ENCODE measurements at regions not wholly inside any gene's neighbourhood (a gene's known extent, or its start where the extent isn't known, plus 50 kb on each side); places are given as distances from the start of the nearest gene placed in this dataset.
"Not testable (repeated sequence)": the region's sequence is repeated elsewhere in the genome, so short reads cannot be mapped to it uniquely, and the experiment has no call there.

DNA sequence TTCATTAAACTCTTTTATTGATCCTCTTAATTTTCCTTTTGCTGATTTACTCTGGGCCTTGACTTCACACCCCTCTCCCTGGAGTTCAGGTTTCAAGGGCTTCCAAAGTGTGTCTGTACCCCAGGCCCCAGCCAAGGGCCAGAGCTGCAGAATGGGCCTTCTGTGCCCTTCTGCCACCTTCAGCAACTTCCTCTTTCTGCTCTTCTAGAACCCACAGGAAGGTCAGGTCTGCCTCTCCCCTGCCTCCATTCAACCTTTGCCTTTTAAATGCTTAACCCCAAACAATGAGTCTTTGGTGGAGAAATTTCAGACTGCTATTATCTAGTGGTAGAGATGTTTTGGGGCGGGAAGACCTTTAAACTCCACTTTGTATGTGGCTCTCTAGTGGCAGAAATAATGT is 63.1 kb downstream of the TSN start:
- no peak for DNase-seq

DNA sequence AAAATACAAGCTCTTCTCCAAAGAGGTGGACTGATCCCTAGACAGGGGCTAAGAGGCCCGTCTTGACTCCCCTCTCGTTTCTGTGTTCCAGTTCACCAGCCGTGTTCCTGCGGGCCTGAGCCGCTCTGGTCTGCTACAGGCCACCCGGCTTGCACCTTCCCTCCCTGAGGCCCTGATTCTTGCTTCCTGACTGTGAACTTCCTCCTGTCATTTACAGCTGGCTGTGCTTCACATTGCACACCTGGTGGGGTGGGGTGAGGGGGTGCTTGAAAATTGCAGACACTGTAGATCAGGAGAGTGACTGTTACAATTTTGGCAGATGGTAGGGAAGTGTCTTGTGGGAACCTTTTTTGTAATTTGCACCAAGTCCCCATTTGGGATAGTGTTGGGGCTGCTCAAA is 64.4 kb downstream of the TSN start:
- no peak for DNase-seq

DNA sequence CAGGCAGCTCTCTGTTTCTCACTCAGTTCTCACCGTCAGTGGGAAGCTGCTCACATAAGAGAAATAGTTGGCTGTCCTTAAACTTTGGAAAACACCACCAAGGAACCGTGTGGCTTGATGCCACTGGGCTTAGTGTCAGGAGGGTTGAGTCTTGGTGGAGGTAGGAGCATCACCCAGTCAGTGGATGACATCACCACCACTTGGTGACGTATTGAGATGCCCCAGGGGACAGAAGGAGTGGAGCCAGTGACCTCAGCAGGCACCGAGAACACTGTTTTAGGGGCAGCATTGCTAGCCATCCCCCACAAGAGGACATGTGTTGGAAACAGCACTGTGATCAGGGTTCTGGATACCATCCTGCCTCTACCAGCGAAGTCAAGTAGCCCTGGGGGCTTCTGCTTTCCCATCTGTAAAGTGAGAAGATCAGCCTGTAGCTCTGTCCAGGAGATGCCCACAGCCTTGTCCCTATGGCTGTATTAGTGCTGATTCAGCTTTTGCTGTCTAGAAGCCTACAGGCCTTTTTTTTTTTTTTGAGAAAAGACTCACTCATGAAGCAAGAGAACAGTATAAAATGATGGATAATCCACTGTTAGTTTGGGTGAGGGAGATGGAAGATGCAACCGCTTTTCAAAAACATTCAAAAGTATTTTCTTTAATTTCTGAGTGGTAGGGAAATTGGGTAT is 66.2 kb downstream of the TSN start:
- DNase-seq = no peak

DNA sequence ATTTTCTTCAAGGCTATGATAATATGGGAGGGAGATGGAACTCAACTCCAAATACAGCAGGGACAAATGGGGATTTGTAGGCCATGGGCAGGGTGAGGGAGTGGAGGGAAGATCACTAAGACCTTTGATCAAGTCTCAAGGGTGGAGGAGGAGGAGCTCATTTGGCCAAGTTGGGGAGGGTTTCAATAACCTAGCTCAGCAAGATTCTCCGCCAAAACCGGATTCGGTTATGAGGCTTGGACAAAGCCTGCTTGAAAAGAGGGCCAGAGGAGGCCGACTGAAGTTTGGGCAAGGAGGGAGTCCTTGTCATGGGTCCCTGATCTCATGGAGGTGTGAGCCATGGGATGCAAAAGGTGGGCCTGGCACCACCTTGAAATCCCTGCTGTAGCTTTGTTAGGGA is 68.8 kb downstream of the TSN start:
- DNase-seq = no peak

DNA sequence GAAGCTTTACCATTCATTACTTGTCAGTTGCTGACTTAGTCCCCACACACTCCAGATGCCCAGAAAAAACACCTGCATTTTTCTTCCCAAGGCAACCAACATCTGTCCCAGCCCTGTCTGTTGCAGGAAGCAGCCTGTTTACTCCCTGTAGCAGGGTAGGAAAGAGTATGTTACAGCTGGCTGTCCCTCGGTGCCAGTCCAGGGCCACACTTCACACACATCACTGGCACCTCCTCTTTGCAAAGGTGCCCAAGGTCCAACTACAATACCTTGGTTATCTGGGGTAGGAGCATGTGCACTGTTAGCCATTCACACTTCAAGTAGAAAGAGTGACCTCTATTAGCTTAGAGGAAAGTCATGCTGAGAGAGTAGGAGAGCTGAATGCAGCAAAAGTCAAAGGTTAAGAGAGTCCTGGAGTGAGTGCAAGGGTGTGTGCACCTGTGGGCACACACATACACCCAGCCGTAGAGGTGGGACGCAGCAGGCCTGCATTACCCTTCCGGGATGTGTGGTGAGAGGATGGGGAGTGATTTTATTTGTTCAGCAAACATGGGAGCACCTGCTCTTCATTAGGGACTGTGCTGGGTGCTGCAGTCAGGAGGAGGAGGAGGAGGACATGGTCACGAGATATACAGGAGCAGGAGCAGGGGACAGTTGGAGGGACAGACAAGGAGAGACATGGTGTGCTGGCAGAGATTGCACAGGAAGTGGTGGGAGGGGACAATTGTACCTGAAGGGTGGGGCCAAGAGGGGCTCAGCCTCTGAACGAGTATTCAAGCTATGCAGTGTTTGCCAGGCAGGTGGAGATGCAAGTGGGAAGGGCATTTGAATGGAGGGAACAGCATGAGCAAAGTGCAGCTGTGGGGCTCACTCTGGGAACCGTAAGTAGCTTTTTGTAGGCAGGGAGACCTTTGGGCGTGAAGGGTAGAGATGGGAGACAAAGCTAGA is 69.8 kb downstream of the TSN start:
- DNase-seq = no peak

DNA sequence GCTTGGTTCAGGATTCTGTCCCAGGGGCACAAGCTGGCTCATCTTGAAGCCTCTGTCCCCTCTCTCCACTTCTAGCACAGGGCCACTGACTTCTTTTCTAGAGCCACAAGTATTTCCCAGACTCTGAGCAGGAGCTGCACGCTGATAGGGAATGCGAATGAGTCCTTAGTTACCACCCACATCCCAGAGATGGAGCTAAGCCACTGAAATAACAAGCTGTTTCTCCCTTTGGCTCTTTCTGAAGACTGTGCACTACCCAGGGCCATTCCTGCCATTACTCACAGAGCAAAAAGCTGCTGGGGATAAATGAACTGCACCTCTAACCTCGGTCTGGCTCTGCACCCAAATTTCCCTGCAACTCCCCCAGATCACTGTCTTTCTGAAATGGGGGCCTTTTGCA is 70.6 kb downstream of the TSN start:
- DNase-seq = no peak

DNA sequence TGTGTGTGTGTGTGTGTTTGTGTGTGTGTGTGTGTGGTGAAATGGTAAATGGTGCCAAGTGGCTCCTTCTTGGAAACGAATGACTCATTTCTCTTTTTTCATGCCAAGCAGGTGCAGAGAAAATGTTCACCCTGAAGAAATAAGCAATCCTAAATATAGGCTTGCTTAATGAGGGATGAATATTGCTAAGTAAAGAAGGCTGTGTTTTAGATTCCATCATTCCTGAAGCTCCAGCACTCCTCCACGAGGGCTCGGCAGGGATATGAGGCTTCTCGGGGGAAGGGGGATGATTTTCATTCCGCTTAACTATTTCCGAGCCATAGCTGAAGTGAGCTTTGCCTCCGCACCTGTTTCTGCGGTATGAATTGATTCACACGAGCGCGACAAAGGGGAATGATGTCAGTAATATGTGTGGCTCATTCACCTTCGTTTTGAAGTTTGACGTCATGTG is 72.9 kb downstream of the TSN start:
- DNase-seq = no peak

DNA sequence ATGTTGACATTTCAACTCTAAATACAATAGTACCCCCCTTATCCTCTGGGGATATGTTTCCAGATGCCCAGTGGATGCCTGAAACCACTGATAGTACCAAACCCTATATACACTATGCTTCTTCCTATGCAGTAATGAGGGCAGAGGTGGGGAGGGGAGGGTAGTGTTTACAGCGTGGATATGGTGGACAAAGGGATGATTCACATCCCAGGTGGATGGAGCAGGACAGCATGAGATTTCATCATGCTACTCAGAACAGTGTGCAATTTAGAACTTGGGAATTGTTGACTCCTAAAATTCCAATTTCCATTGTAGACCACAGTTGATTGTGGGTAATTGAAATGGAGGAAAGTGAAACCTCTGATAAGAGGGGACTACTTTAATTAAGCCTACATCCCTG is 75.4 kb downstream of the TSN start:
- DNase-seq = no peak

DNA sequence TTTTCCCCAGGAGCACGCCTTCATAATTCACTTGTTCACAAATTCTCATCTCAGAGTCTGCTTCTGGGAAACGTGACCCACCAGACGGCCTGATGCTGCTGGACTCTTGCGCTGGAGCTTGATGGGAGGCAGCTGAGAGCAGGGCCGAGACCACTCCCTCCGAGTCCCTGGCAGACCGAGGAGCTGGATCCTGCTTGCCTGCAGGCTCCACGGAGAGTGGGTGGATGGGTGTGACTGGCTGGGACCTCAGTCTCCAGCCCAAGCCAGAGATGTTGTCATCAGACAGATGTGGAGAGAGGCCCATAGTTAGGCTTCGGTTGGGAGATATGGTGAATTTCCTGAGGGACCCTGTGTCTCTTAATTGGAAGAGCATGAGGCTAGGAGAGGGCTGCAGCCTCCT is 76.4 kb downstream of the TSN start:
- DNase-seq = no peak

DNA sequence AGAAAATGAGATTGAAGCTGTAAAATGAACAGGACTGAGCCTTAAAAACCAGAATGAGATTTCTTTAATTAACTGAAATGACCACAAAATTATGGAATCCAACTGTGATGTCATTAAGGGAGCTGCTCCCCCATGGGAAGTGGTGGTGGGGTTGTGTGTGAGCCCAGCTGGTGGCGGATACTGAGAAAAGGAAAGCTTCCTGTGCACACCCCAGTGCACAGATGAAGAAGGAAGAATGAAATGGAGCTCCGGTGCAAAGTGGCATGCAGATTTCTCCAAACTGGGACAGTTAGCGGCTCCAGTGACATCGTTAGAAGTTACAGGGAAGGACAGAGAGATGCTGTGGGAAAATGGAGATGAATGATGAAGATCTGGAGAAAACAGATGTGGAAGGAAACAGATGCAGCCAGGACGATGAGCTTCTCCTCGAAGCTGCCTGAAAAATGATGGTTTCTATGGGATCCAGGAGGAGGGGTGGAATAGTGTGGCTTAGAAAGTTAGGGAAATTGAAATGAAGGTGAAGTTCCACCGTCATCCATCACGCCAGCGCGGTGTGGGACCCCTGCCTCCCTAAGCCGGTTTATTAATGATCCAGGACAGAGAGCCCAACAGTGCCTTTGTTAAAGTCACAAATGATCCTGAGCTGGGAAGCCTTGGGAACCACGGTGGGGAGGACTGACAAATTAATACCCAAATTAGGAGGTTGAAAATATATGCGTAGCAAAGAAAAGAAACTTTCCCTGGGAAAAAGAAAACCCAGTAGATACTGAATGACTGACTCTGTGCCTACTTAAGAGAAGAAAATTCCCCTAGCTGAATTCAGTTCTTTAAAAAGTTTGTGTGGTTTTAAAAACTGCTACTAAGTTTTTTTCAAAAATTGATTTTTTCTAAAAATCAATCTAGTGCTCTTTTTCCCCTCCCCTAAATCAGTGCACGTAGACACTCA is 77.2 kb downstream of the TSN start:
- no peak for DNase-seq

DNA sequence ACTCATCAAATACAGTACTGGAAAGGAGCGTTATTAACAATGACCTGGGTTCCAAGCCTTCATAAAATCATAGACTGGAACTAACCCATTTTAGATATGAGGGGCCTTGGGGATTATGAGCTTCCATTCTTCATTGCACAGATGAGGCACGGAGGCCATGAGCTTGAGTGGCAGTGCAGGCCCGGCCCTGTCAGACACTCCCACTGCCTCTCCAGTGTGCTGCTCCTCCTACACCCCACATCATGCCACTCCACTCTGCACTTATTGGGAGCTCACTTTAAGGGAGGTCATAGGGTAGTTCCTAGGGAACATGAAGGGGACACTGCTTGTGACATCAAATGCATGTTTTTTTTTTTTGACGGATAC is 77.9 kb downstream of the TSN start:
- DNase-seq = no peak

DNA sequence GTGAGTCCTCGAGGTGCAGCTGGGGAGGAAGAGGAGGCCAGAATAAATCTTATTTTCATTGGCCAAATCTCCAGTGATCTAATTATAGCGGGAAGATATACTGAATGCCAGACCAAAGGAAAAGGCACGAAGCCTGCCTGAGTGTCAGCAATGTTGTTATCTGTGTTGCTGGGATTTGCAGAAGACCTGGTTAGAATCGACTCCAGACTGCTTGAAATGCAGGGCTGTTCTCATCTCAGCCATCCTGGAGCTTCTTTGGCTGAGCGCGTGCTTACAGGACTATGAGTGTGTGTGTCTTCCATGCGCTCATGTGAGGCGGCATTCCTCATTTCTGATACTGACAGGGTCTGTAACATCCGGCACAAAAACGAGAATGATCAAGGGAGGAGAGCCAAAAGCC is 81.2 kb downstream of the TSN start:
- no peak for DNase-seq

DNA sequence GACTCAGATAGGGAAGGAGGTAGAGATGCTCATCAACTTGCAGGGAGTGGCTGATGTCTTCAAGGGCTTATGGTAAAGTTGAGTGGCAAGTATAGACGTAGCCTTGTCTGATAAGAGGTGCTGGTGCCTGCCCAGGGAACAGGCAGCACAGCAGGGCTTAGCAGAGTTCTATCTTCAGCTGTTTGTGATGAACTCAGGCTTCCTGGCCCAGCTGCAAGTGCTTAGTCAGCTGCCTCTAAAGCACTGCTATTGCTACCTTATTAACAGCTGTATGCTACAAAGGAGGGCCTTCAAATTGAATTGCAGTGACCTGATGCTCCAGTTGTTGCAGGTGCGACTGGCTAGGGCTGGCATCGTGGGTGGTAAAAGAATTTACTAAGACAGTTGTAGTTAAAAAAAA is 82.1 kb downstream of the TSN start:
- DNase-seq = no peak

DNA sequence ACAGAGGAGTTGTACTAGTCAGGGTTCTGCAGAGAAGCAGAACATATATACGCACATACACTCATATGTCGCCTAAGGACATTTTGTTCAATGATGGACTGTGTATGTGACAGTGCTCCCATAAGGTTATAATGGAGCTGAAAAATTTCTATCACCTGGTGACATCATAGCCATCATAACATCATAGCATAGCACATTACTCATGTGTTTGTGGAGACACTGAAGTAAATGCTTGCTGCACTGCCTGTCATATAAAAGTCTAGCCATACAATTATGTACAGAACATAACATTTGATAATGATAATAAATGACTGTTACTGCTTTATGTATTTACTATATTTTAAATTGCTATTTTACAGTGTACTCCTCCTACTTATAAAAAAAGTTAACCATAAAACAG is 83.1 kb downstream of the TSN start:
- no peak for DNase-seq

DNA sequence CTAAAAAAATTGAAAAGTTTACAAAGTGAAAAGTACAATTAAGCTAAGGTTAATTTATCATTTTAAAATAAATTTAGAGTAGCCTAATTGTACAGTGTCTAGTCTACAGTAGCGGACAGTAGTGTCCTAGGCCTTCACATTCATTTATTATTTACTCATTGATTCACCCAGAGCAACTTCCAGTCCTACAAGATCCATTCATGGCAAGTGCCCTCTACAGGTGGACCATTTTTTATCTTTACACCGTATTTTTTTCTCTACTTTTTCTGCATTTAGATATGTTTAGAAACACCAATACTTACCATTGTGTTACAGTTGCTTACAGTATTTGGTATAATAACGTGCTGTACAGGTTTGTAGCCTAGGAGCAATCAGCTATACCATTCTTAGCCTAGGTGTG is 84.1 kb downstream of the TSN start:
- DNase-seq = no peak

DNA sequence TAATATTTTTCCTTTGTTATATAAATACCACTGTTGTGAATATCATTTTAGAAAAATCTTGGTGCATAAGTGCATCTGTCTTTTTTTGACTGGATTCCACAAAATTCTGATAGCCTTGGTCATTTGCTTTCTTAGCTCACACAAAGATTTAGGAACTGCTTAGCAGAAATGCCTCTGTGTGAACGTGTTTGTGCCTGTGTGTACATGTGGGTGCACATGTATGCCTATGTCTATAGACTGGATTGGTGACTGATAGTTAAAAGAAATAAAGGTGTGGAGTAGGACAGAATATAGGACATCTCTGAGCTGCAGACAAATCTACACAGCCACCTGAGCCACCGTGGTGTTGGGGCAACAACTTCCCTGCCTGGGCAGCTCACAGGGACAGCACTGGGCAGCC is 93.8 kb downstream of the TSN start:
- no peak for DNase-seq

DNA sequence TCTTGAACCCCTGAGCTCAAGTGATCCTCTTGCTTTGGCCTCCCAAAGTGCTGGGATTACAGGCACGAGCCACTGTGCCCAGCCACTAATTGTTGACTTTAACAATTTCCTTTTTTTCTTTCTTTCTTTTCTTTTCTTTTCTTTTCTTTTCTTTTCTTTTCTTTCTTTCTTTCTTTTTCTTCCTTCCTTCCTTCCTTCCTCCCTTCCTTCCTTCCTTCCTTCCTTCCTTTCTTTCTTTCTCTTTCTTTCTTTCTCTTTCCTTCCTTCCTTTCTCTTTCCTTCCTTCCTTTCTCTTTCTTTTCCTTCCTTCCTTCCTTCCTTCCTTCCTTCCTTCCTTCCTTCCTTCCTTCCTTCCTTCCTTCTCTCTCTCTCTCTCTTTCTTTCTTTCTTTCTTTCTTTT is 97.7 kb downstream of the TSN start:
- not testable (repeated sequence) for DNase-seq

DNA sequence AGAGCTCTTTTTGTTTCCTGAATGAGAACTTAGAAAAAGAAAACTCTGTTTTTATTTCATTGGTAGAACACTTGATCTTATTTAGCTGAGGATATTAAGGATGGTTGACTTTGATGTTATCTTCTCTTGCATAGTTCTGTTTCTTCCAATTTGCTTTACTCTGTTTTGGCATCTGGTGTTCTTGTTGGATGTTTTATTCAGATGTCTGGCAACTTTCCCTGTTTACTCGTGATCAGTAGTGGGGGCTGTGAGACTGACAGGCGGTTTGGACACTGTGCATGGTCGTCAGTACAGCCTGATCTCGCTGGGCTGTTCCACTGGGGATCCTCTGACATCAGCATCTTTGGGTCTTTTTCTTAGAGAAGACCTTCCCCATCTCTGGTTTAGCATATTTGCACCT is 100.1 kb downstream of the TSN start:
- no peak for DNase-seq

DNA sequence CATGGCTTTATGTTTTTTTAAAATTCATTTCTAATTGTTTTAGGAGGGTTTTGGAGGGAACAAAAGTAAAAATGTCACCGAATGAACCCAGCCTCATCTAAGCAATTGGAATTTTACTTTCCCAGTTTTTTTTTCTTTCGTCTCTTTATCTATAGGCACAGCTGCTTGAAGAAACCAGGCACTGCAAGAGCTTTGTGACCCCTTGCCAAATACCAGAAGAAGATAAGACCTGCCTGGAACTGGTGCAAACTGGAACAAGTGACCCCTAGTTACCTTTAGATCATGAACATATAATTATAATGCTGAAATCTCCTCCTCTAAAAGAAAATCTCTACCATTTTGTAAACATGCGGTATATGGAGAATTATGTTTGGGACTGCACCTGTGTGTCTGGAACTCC is 100.9 kb downstream of the TSN start:
- DNase-seq = no peak

DNA sequence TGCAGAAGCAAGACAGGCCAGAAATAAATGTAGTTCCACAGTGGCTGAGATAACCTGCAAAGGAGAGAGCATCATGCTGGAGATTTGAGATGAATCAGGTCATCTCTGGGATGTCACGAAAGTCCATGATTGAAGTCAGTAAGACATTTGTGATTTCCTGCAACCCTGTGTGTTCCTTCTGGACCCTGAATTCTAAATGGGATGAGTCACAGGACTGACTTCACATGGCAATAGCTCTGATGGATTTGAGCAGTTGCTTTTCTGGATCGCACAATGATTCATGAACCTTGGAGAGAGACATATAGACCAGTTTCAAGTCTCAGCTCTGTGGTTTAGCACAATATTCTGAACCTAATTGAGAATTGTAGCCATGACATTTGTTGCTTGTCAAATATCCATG is 102.9 kb downstream of the TSN start:
- no peak for DNase-seq

DNA sequence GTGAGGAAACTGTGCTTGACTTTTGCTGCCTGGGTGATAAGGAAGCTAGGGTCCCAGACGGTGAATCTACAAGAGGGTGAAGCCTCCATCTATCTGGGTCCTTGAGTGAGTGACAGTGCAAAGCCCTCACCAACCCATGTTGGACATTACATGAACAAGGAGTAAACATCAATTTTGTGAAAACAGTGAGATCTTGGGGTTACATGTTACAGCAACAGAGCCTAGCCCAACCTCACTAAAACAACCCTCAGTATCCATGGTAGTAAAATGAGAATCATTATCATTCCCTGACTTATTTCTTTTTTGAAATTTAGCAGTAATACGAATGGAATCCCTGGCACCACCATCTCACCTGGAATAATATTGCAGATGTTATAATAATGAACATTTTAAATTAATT is 103.4 kb downstream of the TSN start:
- DNase-seq = no peak

DNA sequence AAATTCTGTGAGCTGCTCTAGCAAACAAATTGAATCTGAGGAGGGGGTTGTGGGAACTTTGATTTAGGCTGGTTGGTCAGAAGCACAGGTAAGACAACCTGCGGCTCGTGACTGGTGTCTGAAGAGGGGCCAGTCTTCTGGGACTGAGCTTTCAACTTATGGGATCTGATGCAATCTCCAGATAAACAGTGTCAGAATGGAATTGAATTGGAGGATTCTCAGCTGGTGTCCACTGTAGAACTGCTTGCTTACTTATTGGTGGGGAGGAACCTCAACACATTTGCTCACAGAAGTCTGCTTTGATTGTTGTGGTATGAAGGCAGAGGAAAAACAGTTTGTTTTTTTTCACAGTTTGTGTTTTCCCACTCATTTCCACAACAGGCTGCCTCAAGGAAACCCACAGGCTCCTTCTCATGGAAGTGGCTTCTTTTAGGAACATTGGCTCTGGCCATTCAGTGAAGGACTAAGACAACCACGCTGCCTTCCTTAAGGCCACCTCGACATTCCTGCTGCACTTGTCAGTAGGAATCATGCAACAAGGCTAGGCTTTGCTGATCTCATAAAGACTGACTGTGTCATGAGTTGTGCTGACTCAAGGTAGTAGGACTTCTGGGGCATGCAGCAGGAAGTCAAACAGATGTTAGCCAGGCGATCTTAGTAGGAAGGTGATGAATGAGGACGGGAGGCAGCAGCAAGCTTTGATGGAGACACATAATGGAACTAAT is 104.7 kb downstream of the TSN start:
- no peak for DNase-seq

All from right lung (tissue), 2 donors.